CD8-positive, alpha-beta memory T cell (primary cell): ENCODE measurements at regions not wholly inside any gene's neighbourhood (a gene's known extent, or its start where the extent isn't known, plus 50 kb on each side); places are given as distances from the start of the nearest gene placed in this dataset.

Experiments
- CTCF ChIA-PET: fragments of 350-600 bp; sonication (Branson Sonifier 250); formaldehyde crosslinking; loops from one replicate; lab custom pipeline; 2021; ENCODE audit warnings: antibody characterized with exemption; lab: Charles Lee
- POLR2A ChIA-PET: fragments of 350-600 bp; sonication (Branson Sonifier 250); formaldehyde crosslinking; loops from one replicate; lab custom pipeline; 2021; ENCODE audit warnings: antibody characterized with exemption; lab: Charles Lee
- DNase-seq, 5 donors: peaks; one replicate each; pipeline versions ENCODE4 v3.0.0 to v3.0.0-alpha.2; 2020 to 2022; ENCODE audit warnings: mixed read lengths in 1 of 5
- H3K27ac ChIP-seq: one replicate; pipeline ENCODE4 v1.7.0; 2013; ENCODE audit warnings: low read depth, mild to moderate bottlenecking, low read length, moderate library complexity
- H3K27me3 ChIP-seq: 2 replicates; pipeline ENCODE4 v1.7.0; 2013; ENCODE audit warnings: low read length, mild to moderate bottlenecking; ENCODE audit not compliant: insufficient read depth, poor library complexity, severe bottlenecking
- H3K36me3 ChIP-seq: 2 replicates; pipeline ENCODE4 v1.7.0; 2013; ENCODE audit warnings: mild to moderate bottlenecking, low read length, moderate library complexity; ENCODE audit not compliant: insufficient read depth
- H3K4me1 ChIP-seq: 2 replicates; pipeline ENCODE4 v1.7.0; 2013; ENCODE audit warnings: mild to moderate bottlenecking, low read length, moderate library complexity; ENCODE audit not compliant: insufficient read depth
- H3K4me3 ChIP-seq: 2 replicates; pipeline ENCODE4 v1.7.0; 2013; ENCODE audit warnings: mild to moderate bottlenecking, low read length
- H3K9me3 ChIP-seq: 2 replicates; pipeline ENCODE4 v1.7.0; 2013; ENCODE audit warnings: mild to moderate bottlenecking, low read length
- H3K27ac Mint-ChIP-seq, 8 donors: one replicate each; pipeline ENCODE4 v1.8.0; 2020 to 2021; ENCODE audit warnings: mixed read lengths in 8 of 8, mild to moderate bottlenecking in 6 of 8, inconsistent platforms in 3 of 8, moderate library complexity in 3 of 8
- H3K27me3 Mint-ChIP-seq, 2 donors: one replicate each; pipeline ENCODE4 v1.8.0; 2020 to 2021; ENCODE audit warnings: mixed read lengths in 2 of 2, mild to moderate bottlenecking in 1 of 2, moderate library complexity in 1 of 2
- H3K36me3 Mint-ChIP-seq, 3 donors: one replicate each; pipeline ENCODE4 v1.8.0; 2020 to 2021; ENCODE audit warnings: mixed read lengths in 3 of 3, inconsistent platforms in 1 of 3, mild to moderate bottlenecking in 1 of 3
- H3K4me1 Mint-ChIP-seq, 3 donors: one replicate each; pipeline ENCODE4 v1.8.0; 2020 to 2021; ENCODE audit warnings: mixed read lengths in 3 of 3, inconsistent platforms in 1 of 3, mild to moderate bottlenecking in 1 of 3
- H3K4me3 Mint-ChIP-seq, 7 donors: one replicate each; pipeline ENCODE4 v1.8.0; 2020 to 2021; ENCODE audit warnings: mixed read lengths in 7 of 7, mild to moderate bottlenecking in 6 of 7, moderate library complexity in 4 of 7, inconsistent platforms in 2 of 7
- H3K9me3 Mint-ChIP-seq, 5 donors: one replicate each; pipeline ENCODE4 v1.8.0; 2020 to 2022; ENCODE audit warnings: mixed read lengths in 5 of 5, mild to moderate bottlenecking in 3 of 5, moderate library complexity in 2 of 5, inconsistent platforms in 1 of 5

GRCh38 chr10:89153971-89154370, 53.1 kb downstream of the CH25H start:
- H3K27ac ChIP-seq: no peak overlapping the region
- H3K36me3 ChIP-seq: no peaks in the 10 kb centered on the region
- H3K9me3 ChIP-seq: no peaks in the 10 kb centered on the region
- no peaks in the 10 kb centered on the region for H3K4me1 Mint-ChIP-seq
- peaks cover 13 to 28% of the 10 kb centered on the region in 2 donors for H3K27me3 Mint-ChIP-seq
- no peaks in the 10 kb centered on the region for H3K9me3 Mint-ChIP-seq
- DNase-seq: no peak
- ChIA-PET POLR2A (no interaction called here), CTCF (no interaction called here)
- no peaks in the 10 kb centered on the region for H3K4me1 ChIP-seq
- H3K4me3 Mint-ChIP-seq: no peak overlapping the region
- H3K27me3 ChIP-seq: no peaks in the 10 kb centered on the region
- no peaks in the 10 kb centered on the region for H3K36me3 Mint-ChIP-seq
- no peak overlapping the region for H3K27ac Mint-ChIP-seq
- no peak overlapping the region for H3K4me3 ChIP-seq

GRCh38 chr10:89153116-89153515, 54.0 kb downstream of the CH25H start:
- H3K36me3 ChIP-seq: no peaks in the 10 kb centered on the region
- H3K4me1 ChIP-seq: no peaks in the 10 kb centered on the region
- H3K27ac ChIP-seq: no peak overlapping the region
- ChIA-PET CTCF (no interaction called here), POLR2A (no interaction called here)
- H3K4me1 Mint-ChIP-seq: no peaks in the 10 kb centered on the region
- H3K4me3 Mint-ChIP-seq: no peak overlapping the region
- no peaks in the 10 kb centered on the region for H3K36me3 Mint-ChIP-seq
- no peak overlapping the region for H3K27ac Mint-ChIP-seq
- H3K4me3 ChIP-seq: no peak overlapping the region
- H3K27me3 ChIP-seq: no peaks in the 10 kb centered on the region
- H3K9me3 ChIP-seq: no peaks in the 10 kb centered on the region
- no peaks in the 10 kb centered on the region for H3K9me3 Mint-ChIP-seq
- H3K27me3 Mint-ChIP-seq: peaks cover 16 to 28% of the 10 kb centered on the region in 2 donors
- DNase-seq: no peak

GRCh38 chr10:89151857-89152256, 55.3 kb downstream of the CH25H start:
- no peak overlapping the region for H3K4me3 Mint-ChIP-seq
- CTCF ChIA-PET: no interaction called here
- H3K27me3 Mint-ChIP-seq: peaks cover 19 to 28% of the 10 kb centered on the region in 2 donors
- H3K27ac ChIP-seq: no peak overlapping the region
- H3K4me3 ChIP-seq: no peak overlapping the region
- no peaks in the 10 kb centered on the region for H3K9me3 ChIP-seq
- POLR2A ChIA-PET: no interaction called here
- no peaks in the 10 kb centered on the region for H3K36me3 Mint-ChIP-seq
- no peaks in the 10 kb centered on the region for H3K4me1 Mint-ChIP-seq
- no peaks in the 10 kb centered on the region for H3K4me1 ChIP-seq
- no peak for DNase-seq
- H3K9me3 Mint-ChIP-seq: no peaks in the 10 kb centered on the region
- H3K27ac Mint-ChIP-seq: no peak overlapping the region
- H3K36me3 ChIP-seq: no peaks in the 10 kb centered on the region
- no peaks in the 10 kb centered on the region for H3K27me3 ChIP-seq

- Mint-ChIP-seq H3K27ac (no peak overlapping the region), H3K9me3 (no peaks in the 10 kb centered on the region), H3K4me1 (peaks cover 0 to 4% (median 0%) of the 10 kb centered on the region in 3 donors), H3K4me3 (no peak overlapping the region), H3K27me3 (peaks cover 7 to 11% of the 10 kb centered on the region in 2 donors), H3K36me3 (no peaks in the 10 kb centered on the region)
- Histone ChIP-seq H3K4me3 (no peak overlapping the region), H3K27ac (no peak overlapping the region), H3K9me3 (no peaks in the 10 kb centered on the region), H3K36me3 (no peaks in the 10 kb centered on the region), H3K27me3 (no peaks in the 10 kb centered on the region), H3K4me1 (no peaks in the 10 kb centered on the region)
- CTCF ChIA-PET: no interaction called here
- POLR2A ChIA-PET: no interaction called here
- DNase-seq: no peak
Measured at GRCh38 chr10:89148061-89148460, 59.1 kb downstream of the CH25H start.

- no peaks in the 10 kb centered on the region for H3K27me3 ChIP-seq
- H3K4me1 ChIP-seq: no peaks in the 10 kb centered on the region
- Mint-ChIP-seq H3K4me3 (no peak overlapping the region), H3K4me1 (peaks cover 0 to 8% (median 2%) of the 10 kb centered on the region in 3 donors), H3K9me3 (no peaks in the 10 kb centered on the region), H3K27ac (no peak overlapping the region), H3K36me3 (no peaks in the 10 kb centered on the region), H3K27me3 (peaks cover 7 to 11% of the 10 kb centered on the region in 2 donors)
- no peak for DNase-seq
- H3K27ac ChIP-seq: no peak overlapping the region
- no peaks in the 10 kb centered on the region for H3K9me3 ChIP-seq
- H3K4me3 ChIP-seq: no peak overlapping the region
- H3K36me3 ChIP-seq: no peaks in the 10 kb centered on the region
- ChIA-PET CTCF (no interaction called here), POLR2A (no interaction called here)
Measured at GRCh38 chr10:89147256-89147655, 59.9 kb downstream of the CH25H start.

- DNase-seq: no peak
- Mint-ChIP-seq H3K36me3 (no peaks in the 10 kb centered on the region), H3K27me3 (peaks cover 0 to 8% of the 10 kb centered on the region in 2 donors), H3K4me1 (peaks cover 0 to 8% (median 2%) of the 10 kb centered on the region in 3 donors), H3K9me3 (no peaks in the 10 kb centered on the region), H3K4me3 (no peak overlapping the region), H3K27ac (no peak overlapping the region)
- H3K27me3 ChIP-seq: no peaks in the 10 kb centered on the region
- H3K9me3 ChIP-seq: no peaks in the 10 kb centered on the region
- H3K36me3 ChIP-seq: no peaks in the 10 kb centered on the region
- no peaks in the 10 kb centered on the region for H3K4me1 ChIP-seq
- H3K4me3 ChIP-seq: no peak overlapping the region
- H3K27ac ChIP-seq: no peak overlapping the region
- ChIA-PET POLR2A (no interaction called here), CTCF (interaction anchor here (1.1 kb wide), 1 partner anchor 33 kb away, joined by 3 read pairs; no protein-coding TSS in a partner anchor)
Measured at GRCh38 chr10:89144836-89145235, 62.3 kb downstream of the CH25H start.

DNA sequence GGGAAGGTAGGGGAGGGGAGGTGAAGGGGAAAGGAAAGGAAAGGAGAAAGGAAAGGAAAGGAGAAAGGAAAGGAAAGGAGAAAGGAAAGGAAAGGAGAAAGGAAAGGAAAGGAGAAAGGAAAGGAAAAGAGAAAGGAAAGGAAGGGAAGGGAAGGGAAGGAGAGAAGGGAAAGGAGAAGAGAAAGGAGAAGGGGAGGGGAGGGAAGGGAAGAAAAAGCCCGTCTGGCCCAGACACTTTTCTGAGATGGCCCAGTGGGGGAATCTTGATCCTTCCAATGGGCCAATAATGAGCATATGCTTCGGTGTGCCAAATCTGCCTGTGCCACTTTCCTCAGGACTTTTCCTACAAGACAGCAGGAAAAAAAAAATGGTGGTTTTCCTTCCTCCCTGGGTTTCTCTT, 64.5 kb downstream of the CH25H start:
- POLR2A ChIA-PET: no interaction called here
- H3K4me3 Mint-ChIP-seq: no peak overlapping the region
- Histone ChIP-seq H3K9me3 (no peaks in the 10 kb centered on the region), H3K27ac (no peak overlapping the region), H3K4me1 (no peaks in the 10 kb centered on the region), H3K36me3 (no peaks in the 10 kb centered on the region), H3K4me3 (no peak overlapping the region), H3K27me3 (no peaks in the 10 kb centered on the region)
- H3K4me1 Mint-ChIP-seq: peaks cover 0 to 8% (median 2%) of the 10 kb centered on the region in 3 donors
- no peak overlapping the region for H3K27ac Mint-ChIP-seq
- H3K27me3 Mint-ChIP-seq: peaks cover 0 to 10% of the 10 kb centered on the region in 2 donors
- no peaks in the 10 kb centered on the region for H3K36me3 Mint-ChIP-seq
- CTCF ChIA-PET: no interaction called here
- no peak for DNase-seq
- no peaks in the 10 kb centered on the region for H3K9me3 Mint-ChIP-seq

- H3K36me3 ChIP-seq: no peaks in the 10 kb centered on the region
- no peak overlapping the region for H3K4me3 ChIP-seq
- no peak overlapping the region for H3K4me3 Mint-ChIP-seq
- H3K27me3 ChIP-seq: no peaks in the 10 kb centered on the region
- H3K27ac ChIP-seq: no peak overlapping the region
- H3K36me3 Mint-ChIP-seq: no peaks in the 10 kb centered on the region
- CTCF ChIA-PET: no interaction called here
- H3K27me3 Mint-ChIP-seq: peaks cover 9 to 10% of the 10 kb centered on the region in 2 donors
- no peaks in the 10 kb centered on the region for H3K4me1 ChIP-seq
- DNase-seq: no peak
- no peaks in the 10 kb centered on the region for H3K9me3 Mint-ChIP-seq
- H3K9me3 ChIP-seq: no peaks in the 10 kb centered on the region
- H3K27ac Mint-ChIP-seq: no peak overlapping the region
- POLR2A ChIA-PET: no interaction called here
- H3K4me1 Mint-ChIP-seq: peaks cover 0 to 8% (median 2%) of the 10 kb centered on the region in 3 donors
Measured at GRCh38 chr10:89138755-89139490, 68.2 kb downstream of the CH25H start.
